ENCODE measurements at regions not wholly inside any gene's neighbourhood (a gene's known extent, or its start where the extent isn't known, plus 50 kb on each side); places are given as distances from the start of the nearest gene placed in this dataset.

GRCh38 chr6:109242925-109243324 is 139.3 kb downstream of the CD164 start:
- H3K27me3 ChIP-seq = no peaks in the 10 kb centered on the region
- no peaks in the 10 kb centered on the region for H3K36me3 ChIP-seq
- H3K4me1 ChIP-seq = peaks cover 0 to 56% (median 20%) of the 10 kb centered on the region in 12 donors
- DNase-seq (no peak), ATAC-seq (no peak)
- WGBS, 4 donors = 95 to 97% (median 96%) methylated on average over 3 of the region's 3 CpGs
- H3K27ac ChIP-seq = no peak overlapping the region
- intact Hi-C loops (cut with DNase I) = loop anchor here in 1 of 10 donors (5.0 kb wide), 1 partner anchor 139 kb away; the partner anchor contains the start of gene CD164
- TF ChIP-seq POLR2A (IDR thresholded peaks at IDR 0.05) = no peak
- no peak for TF ChIP-seq CTCF (IDR thresholded peaks at IDR 0.05)
- H3K4me3 ChIP-seq = no peak overlapping the region
- H3K9me3 ChIP-seq = no peaks in the 10 kb centered on the region

DNA sequence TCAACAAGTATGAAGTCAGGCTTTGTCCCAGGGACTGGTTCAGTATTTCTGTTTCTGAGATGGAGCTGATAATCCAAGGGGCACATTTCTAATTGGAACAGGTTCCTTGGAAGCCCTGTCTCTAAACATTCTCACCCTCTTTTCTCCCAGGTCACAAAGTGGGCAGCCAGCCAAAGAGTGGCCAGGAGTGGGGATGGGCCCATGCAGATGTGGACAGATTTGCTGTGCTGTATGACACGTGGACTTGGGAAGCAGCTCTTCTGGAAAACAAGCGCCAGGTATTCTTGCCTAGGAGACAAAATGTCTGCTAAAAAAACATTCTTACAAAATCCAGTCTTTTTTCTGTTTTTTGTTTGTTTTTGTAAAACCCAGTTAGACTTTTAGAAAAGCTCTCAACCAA is 140.2 kb downstream of the CD164 start:
- TF ChIP-seq CTCF (IDR thresholded peaks at IDR 0.05) (no peak), POLR2A (IDR thresholded peaks at IDR 0.05) (no peak)
- H3K27ac ChIP-seq = no peak overlapping the region
- no peak for ATAC-seq

GRCh38 chr6:109241199-109241598 is 141.1 kb downstream of the CD164 start:
- ATAC-seq = no peak
- peak overlapping the region in 2 of 12 donors; percentile 51 to 58 for H3K27ac ChIP-seq
- H3K4me1 ChIP-seq = peaks cover 0 to 74% (median 20%) of the 10 kb centered on the region in 12 donors

More for the DNA sequence above, 140.2 kb downstream of the CD164 start:
- Histone ChIP-seq H3K4me3 (no peak overlapping the region), H3K36me3 (no peaks in the 10 kb centered on the region), H3K9me3 (no peaks in the 10 kb centered on the region), H3K4me1 (peaks cover 0 to 65% (median 20%) of the 10 kb centered on the region in 12 donors), H3K27me3 (no peaks in the 10 kb centered on the region)
- 84 to 87% (median 84%) methylated on average over 2 of the region's 2 CpGs for WGBS, 4 donors
- DNase-seq = no peak
- intact Hi-C loops (cut with DNase I) = loop anchor here in 1 of 10 donors (5.0 kb wide), 1 partner anchor 140 kb away; the partner anchor contains the start of gene CD164

More at GRCh38 chr6:109241199-109241598, 141.1 kb downstream of the CD164 start:
- WGBS, 4 donors = 89 to 95% (median 92%) methylated on average over 2 of the region's 2 CpGs
- no peak for DNase-seq
- TF ChIP-seq POLR2A (IDR thresholded peaks at IDR 0.05) (no peak), CTCF (IDR thresholded peaks at IDR 0.05) (no peak)
- intact Hi-C loops (cut with DNase I) = loop anchor here in 1 of 10 donors (5.0 kb wide), 1 partner anchor 141 kb away; the partner anchor contains the start of gene CD164
- no peaks in the 10 kb centered on the region for H3K9me3 ChIP-seq
- no peaks in the 10 kb centered on the region for H3K36me3 ChIP-seq
- no peak overlapping the region for H3K4me3 ChIP-seq
- no peaks in the 10 kb centered on the region for H3K27me3 ChIP-seq

All from heart left ventricle (tissue), 16 donors.